ENCODE measurements at regions not wholly inside any gene's neighbourhood (a gene's known extent, or its start where the extent isn't known, plus 50 kb on each side); places are given as distances from the start of the nearest gene placed in this dataset.

- TF ChIP-seq YY1 (IDR thresholded peaks at IDR 0.05; ENCODE audit: insufficient read depth, insufficient read length) (no peak), ZNF274 (IDR thresholded peaks at IDR 0.05; ENCODE audit: low read depth, low read length) (no peak)
These were observed 765.4 kb upstream of the NR2F2 start for GRCh38 chr15:95565016-95565600.
